A549 (cell line): ENCODE measurements at regions not wholly inside any gene's neighbourhood (a gene's known extent, or its start where the extent isn't known, plus 50 kb on each side); places are given as distances from the start of the nearest gene placed in this dataset.

Experiments used
- ATAC-seq, 2 experiments: fragments of 200-7000 bp in 1 of 2; fragments of >200 bp in 1 of 2; cut with Nextera tagmentation in 1 of 2; cut with Tn5 transposase in 1 of 2; 3 replicates each; pipeline versions ENCODE4 v1.8.0 to v1.9.1; 2018 to 2020; ENCODE audit warnings: mild to moderate bottlenecking in 1 of 2, moderate library complexity in 1 of 2
- CTCF ChIA-PET: fragments of 300-600 bp; sonication (Branson Sonifier 250); formaldehyde crosslinking; extraction: SDS; loops from one replicate; lab custom pipeline; 2021; ENCODE audit warnings: antibody characterized with exemption, inconsistent platforms; lab: Yijun Ruan, JAX
- POLR2A ChIA-PET: fragments of 350-600 bp; formaldehyde crosslinking; extraction: SDS; loops from one replicate; lab custom pipeline; 2021; ENCODE audit warnings: antibody characterized with exemption, inconsistent platforms; lab: Yijun Ruan, JAX
- DNase-seq, 2 experiments: peaks; one replicate each; pipeline versions ENCODE4 v3.0.0 to v3.0.0-alpha.2; 2011 to 2016; ENCODE audit warnings: low read depth in 1 of 2, low spot score in 1 of 2
- FAIRE-seq: peaks from 2 replicates; lab custom pipeline; 2011; peaks lifted over from hg19 to GRCh38; lab: Jason Lieb, UNC
- H3K27ac ChIP-seq, 2 experiments: fragments of >200 bp; sonication (Bioruptor Twin); formaldehyde crosslinking; 3 replicates each; pipeline ENCODE4 v1.5.1; 2016 to 2017
- H3K4me1 ChIP-seq: fragments of >200 bp; sonication (Bioruptor Twin); formaldehyde crosslinking; 3 replicates; pipeline ENCODE4 v1.6.1; 2016
- H3K4me2 ChIP-seq: fragments of >200 bp; sonication (Bioruptor Twin); formaldehyde crosslinking; 3 replicates; pipeline ENCODE4 v1.6.1; 2016
- H3K4me3 ChIP-seq: fragments of >200 bp; sonication (Bioruptor Twin); formaldehyde crosslinking; 3 replicates; pipeline ENCODE4 v1.5.1; 2016
- H3K9me3 ChIP-seq: fragments of >200 bp; sonication (Bioruptor Twin); formaldehyde crosslinking; 3 replicates; pipeline ENCODE4 v1.6.1; 2016
- BCL3 ChIP-seq: fragments of >200 bp; sonication (Bioruptor Twin); formaldehyde crosslinking; IDR thresholded peaks from 3 replicates; pipeline ENCODE4 v1.6.1; 2016
- BHLHE40 ChIP-seq: IDR thresholded peaks from 2 replicates; pipeline ENCODE4 v1.6.1; 2012; ENCODE audit warnings: low read depth, low read length, inconsistent platforms
- CBX2 ChIP-seq: fragments of 200-600 bp; sonication (generic); IDR thresholded peaks from 2 replicates; pipeline ENCODE4 v1.6.1; 2016; ENCODE audit warnings: low read depth, mild to moderate bottlenecking, borderline replicate concordance
- CEBPB ChIP-seq, 2 experiments: fragments of >200 bp in 1 of 2; sonication (Bioruptor Twin) in 1 of 2; formaldehyde crosslinking in 1 of 2; IDR thresholded peaks; 2 replicates each; pipeline ENCODE4 v1.6.1; 2012 to 2016
- CHD4 ChIP-seq: fragments of 200-600 bp; sonication (generic); IDR thresholded peaks from 2 replicates; pipeline ENCODE4 v1.6.1; 2016; ENCODE audit warnings: antibody characterized with exemption, mild to moderate bottlenecking, borderline replicate concordance
- EHF ChIP-seq: fragments of 250-450 bp; sonication (Bioruptor Pico); IDR thresholded peaks from 2 replicates; pipeline ENCODE4 v1.5.0; 2020; ENCODE audit warnings: mild to moderate bottlenecking
- EHMT2 ChIP-seq: fragments of 200-600 bp; sonication (generic); IDR thresholded peaks from 2 replicates; pipeline ENCODE4 v1.6.1; 2016; ENCODE audit warnings: antibody characterized with exemption, low read depth, mild to moderate bottlenecking, moderate library complexity
- ESRRA ChIP-seq: fragments of 150-350 bp; IDR thresholded peaks from 2 replicates; pipeline ENCODE4 v1.6.1; 2014; ENCODE audit warnings: mild to moderate bottlenecking, low read length, borderline replicate concordance
- FOSB ChIP-seq: fragments of 250-450 bp; sonication (Bioruptor Pico); IDR thresholded peaks from 2 replicates; pipeline ENCODE4 v1.5.0; 2020; ENCODE audit warnings: mild to moderate bottlenecking, moderate library complexity
- FOXS1 ChIP-seq: fragments of 250-450 bp; sonication (Bioruptor Pico); IDR thresholded peaks from 2 replicates; pipeline ENCODE4 v1.5.0; 2020; ENCODE audit warnings: mild to moderate bottlenecking, moderate library complexity
- GATA3 ChIP-seq: IDR thresholded peaks from 2 replicates; pipeline ENCODE4 v1.6.1; 2012; ENCODE audit warnings: borderline replicate concordance
- HDAC2 ChIP-seq: fragments of 200-600 bp; sonication (generic); IDR thresholded peaks from 2 replicates; pipeline ENCODE4 v1.6.1; 2016
- HES2 ChIP-seq: fragments of >200 bp; sonication (Bioruptor Twin); formaldehyde crosslinking; IDR thresholded peaks from 2 replicates; pipeline ENCODE4 v1.6.1; 2016
- HEYL ChIP-seq: fragments of 250-450 bp; sonication (Bioruptor Pico); IDR thresholded peaks from 2 replicates; pipeline ENCODE4 v1.8.0; 2021; ENCODE audit warnings: mild to moderate bottlenecking, moderate library complexity
- HOXA7 ChIP-seq: fragments of 250-450 bp; sonication (Bioruptor Pico); IDR thresholded peaks from 2 replicates; pipeline ENCODE4 v1.5.0; 2020; ENCODE audit warnings: mild to moderate bottlenecking, moderate library complexity
- MAZ ChIP-seq: fragments of 150-350 bp; IDR thresholded peaks from 2 replicates; pipeline ENCODE4 v1.6.1; 2014; ENCODE audit warnings: antibody characterized with exemption, low read depth, low read length, borderline replicate concordance
- NPAS2 ChIP-seq: fragments of 250-450 bp; sonication (Bioruptor Pico); IDR thresholded peaks from 2 replicates; pipeline ENCODE4 v1.8.0; 2022; ENCODE audit warnings: mild to moderate bottlenecking, moderate library complexity, borderline replicate concordance
- NR3C1 ChIP-seq: fragments of >200 bp; sonication (Bioruptor Twin); formaldehyde crosslinking; IDR thresholded peaks from 3 replicates; pipeline ENCODE4 v1.6.1; 2017
- POLR2A ChIP-seq: IDR thresholded peaks from 2 replicates; pipeline ENCODE4 v1.6.1; 2012; ENCODE audit warnings: mild to moderate bottlenecking, low read length
- RCOR1 ChIP-seq: fragments of 150-350 bp; IDR thresholded peaks from 2 replicates; pipeline ENCODE4 v1.6.1; 2014; ENCODE audit warnings: antibody characterized with exemption, low read length, low read depth
- SMC3 ChIP-seq: fragments of >200 bp; sonication (Bioruptor Twin); formaldehyde crosslinking; IDR thresholded peaks from 3 replicates; pipeline ENCODE4 v1.6.1; 2018; ENCODE audit warnings: inconsistent platforms
- TFCP2L1 ChIP-seq: fragments of 250-450 bp; sonication (Bioruptor Pico); IDR thresholded peaks from 2 replicates; pipeline ENCODE4 v1.5.0; 2021; ENCODE audit warnings: mild to moderate bottlenecking
- ZNF302 ChIP-seq: fragments of 250-450 bp; sonication (Bioruptor Pico); IDR thresholded peaks from 2 replicates; pipeline ENCODE4 v1.9.0; 2021; ENCODE audit warnings: inconsistent platforms, mild to moderate bottlenecking, moderate library complexity
- WGBS: methylation state at CpG from one replicate; pipeline ENCODE4 v1.1.6; 2017; ENCODE audit errors: missing lambda C conversion rate; 5-methylcytosine and 5-hydroxymethylcytosine counted together
- TF ChIP-seq, protein P1 (sequence below): IDR thresholded peaks from 2 replicates; pipeline ENCODE4 v1.6.1; 2012
- TF ChIP-seq, protein P2 (sequence below): fragments of 200-600 bp; sonication (generic); IDR thresholded peaks from 2 replicates; pipeline ENCODE4 v1.6.1; 2016; ENCODE audit warnings: antibody characterized with exemption, mild to moderate bottlenecking, moderate library complexity
- TF ChIP-seq, protein P3 (sequence below): fragments of 250-450 bp; sonication (Bioruptor Pico); IDR thresholded peaks from 2 replicates; pipeline ENCODE4 v1.5.0; 2021; ENCODE audit warnings: mild to moderate bottlenecking, moderate library complexity, borderline replicate concordance

GRCh38 chr6:98380589-98380988 lies 453.8 kb upstream of the POU3F2 start:
- Histone ChIP-seq H3K4me2 (no peak overlapping the region), H3K9me3 (no peaks in the 10 kb centered on the region), H3K4me3 (no peak overlapping the region), H3K4me1 (no peaks in the 10 kb centered on the region), H3K27ac (no peak overlapping the region)
- ChIA-PET CTCF (no interaction called here), POLR2A (no interaction called here)
- TF ChIP-seq RCOR1 (no peak), BHLHE40 (no peak), EHF (CRISPR knock-in tag) (no peak), FOSB (CRISPR knock-in tag) (no peak), BCL3 (no peak), SMC3 (no peak), NR3C1 (no peak), CBX2 (no peak), HOXA7 (CRISPR knock-in tag) (no peak), EHMT2 (no peak), POLR2A (no peak), GATA3 (no peak), HES2 (no peak), HDAC2 (no peak), CHD4 (no peak)
- DNase-seq (no peak), ATAC-seq (no peak), FAIRE-seq (no peak)
- 26% methylated on average over 3 of the region's 3 CpGs for WGBS

- Histone ChIP-seq H3K4me3 (no peak overlapping the region), H3K27ac (no peak overlapping the region), H3K4me2 (no peak overlapping the region), H3K4me1 (no peaks in the 10 kb centered on the region), H3K9me3 (no peaks in the 10 kb centered on the region)
- no peak for DNase-seq
- no peak for FAIRE-seq
- WGBS = 11% methylated on average over 3 of the region's 3 CpGs
- no peak for TF ChIP-seq ESRRA
- TF ChIP-seq CHD4 = no peak
- TF ChIP-seq TFCP2L1 (CRISPR knock-in tag) = no peak
- TF ChIP-seq GATA3 = no peak
- TF ChIP-seq ZNF302 (CRISPR knock-in tag) = no peak
- no peak for TF ChIP-seq POLR2A
- no peak for TF ChIP-seq FOXS1 (CRISPR knock-in tag)
- TF ChIP-seq FOSB (CRISPR knock-in tag) = no peak
- TF ChIP-seq, protein P1, sequence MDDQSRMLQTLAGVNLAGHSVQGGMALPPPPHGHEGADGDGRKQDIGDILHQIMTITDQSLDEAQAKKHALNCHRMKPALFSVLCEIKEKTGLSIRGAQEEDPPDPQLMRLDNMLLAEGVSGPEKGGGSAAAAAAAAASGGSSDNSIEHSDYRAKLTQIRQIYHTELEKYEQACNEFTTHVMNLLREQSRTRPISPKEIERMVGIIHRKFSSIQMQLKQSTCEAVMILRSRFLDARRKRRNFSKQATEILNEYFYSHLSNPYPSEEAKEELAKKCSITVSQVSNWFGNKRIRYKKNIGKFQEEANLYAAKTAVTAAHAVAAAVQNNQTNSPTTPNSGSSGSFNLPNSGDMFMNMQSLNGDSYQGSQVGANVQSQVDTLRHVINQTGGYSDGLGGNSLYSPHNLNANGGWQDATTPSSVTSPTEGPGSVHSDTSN = no peak
- no peak for TF ChIP-seq MAZ
- TF ChIP-seq, protein P2, sequence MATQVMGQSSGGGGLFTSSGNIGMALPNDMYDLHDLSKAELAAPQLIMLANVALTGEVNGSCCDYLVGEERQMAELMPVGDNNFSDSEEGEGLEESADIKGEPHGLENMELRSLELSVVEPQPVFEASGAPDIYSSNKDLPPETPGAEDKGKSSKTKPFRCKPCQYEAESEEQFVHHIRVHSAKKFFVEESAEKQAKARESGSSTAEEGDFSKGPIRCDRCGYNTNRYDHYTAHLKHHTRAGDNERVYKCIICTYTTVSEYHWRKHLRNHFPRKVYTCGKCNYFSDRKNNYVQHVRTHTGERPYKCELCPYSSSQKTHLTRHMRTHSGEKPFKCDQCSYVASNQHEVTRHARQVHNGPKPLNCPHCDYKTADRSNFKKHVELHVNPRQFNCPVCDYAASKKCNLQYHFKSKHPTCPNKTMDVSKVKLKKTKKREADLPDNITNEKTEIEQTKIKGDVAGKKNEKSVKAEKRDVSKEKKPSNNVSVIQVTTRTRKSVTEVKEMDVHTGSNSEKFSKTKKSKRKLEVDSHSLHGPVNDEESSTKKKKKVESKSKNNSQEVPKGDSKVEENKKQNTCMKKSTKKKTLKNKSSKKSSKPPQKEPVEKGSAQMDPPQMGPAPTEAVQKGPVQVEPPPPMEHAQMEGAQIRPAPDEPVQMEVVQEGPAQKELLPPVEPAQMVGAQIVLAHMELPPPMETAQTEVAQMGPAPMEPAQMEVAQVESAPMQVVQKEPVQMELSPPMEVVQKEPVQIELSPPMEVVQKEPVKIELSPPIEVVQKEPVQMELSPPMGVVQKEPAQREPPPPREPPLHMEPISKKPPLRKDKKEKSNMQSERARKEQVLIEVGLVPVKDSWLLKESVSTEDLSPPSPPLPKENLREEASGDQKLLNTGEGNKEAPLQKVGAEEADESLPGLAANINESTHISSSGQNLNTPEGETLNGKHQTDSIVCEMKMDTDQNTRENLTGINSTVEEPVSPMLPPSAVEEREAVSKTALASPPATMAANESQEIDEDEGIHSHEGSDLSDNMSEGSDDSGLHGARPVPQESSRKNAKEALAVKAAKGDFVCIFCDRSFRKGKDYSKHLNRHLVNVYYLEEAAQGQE = no peak
- TF ChIP-seq EHF (CRISPR knock-in tag) = no peak
- TF ChIP-seq, protein P3, sequence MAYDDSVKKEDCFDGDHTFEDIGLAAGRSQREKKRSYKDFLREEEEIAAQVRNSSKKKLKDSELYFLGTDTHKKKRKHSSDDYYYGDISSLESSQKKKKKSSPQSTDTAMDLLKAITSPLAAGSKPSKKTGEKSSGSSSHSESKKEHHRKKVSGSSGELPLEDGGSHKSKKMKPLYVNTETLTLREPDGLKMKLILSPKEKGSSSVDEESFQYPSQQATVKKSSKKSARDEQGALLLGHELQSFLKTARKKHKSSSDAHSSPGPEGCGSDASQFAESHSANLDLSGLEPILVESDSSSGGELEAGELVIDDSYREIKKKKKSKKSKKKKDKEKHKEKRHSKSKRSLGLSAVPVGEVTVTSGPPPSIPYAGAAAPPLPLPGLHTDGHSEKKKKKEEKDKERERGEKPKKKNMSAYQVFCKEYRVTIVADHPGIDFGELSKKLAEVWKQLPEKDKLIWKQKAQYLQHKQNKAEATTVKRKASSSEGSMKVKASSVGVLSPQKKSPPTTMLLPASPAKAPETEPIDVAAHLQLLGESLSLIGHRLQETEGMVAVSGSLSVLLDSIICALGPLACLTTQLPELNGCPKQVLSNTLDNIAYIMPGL (CRISPR knock-in tag) = no peak
- no peak for TF ChIP-seq CEBPB (IDR thresholded peaks at IDR 0.05)
- TF ChIP-seq HEYL (CRISPR knock-in tag) = no peak
- no peak for TF ChIP-seq NPAS2 (CRISPR knock-in tag)
- TF ChIP-seq, all 56 proteins: peak for 0
- ATAC-seq = no peak
- ChIA-PET POLR2A (no interaction called here), CTCF (no interaction called here)
Observed at GRCh38 chr6:98382246-98382645, 452.1 kb upstream of the POU3F2 start.
